ENCODE measurements at regions not wholly inside any gene's neighbourhood (a gene's known extent, or its start where the extent isn't known, plus 50 kb on each side); places are given as distances from the start of the nearest gene placed in this dataset.

GRCh38 chr12:68445824-68446223 lies 113.7 kb upstream of the MDM1 start:
- H3K27ac ChIP-seq: no peak overlapping the region
- H3K27me3 ChIP-seq: no peaks in the 10 kb centered on the region
- H3K36me3 ChIP-seq: peaks cover 0 to 19% (median 0%) of the 10 kb centered on the region in 11 experiments; a peak in 3 of 22 replicates
- H3K9ac ChIP-seq: no peak overlapping the region
- peak overlapping the region in 2 of 11 experiments; percentile 69 to 84; a peak in 2 of 22 replicates for H3K4me2 ChIP-seq
- no peak overlapping the region for H3K4me3 ChIP-seq
- peaks cover 26 to 56% (median 45%) of the 10 kb centered on the region in 11 experiments for H3K9me3 ChIP-seq (replicated peaks in 1 of 11)
- no peaks in the 10 kb centered on the region for H4K20me1 ChIP-seq
- H3K4me1 ChIP-seq: peaks cover 16 to 56% (median 32%) of the 10 kb centered on the region in 10 experiments
- no peak for TF ChIP-seq Cebpa-rat (IDR thresholded peaks at IDR 0.05)

- no peaks in the 10 kb centered on the region for H4K20me1 ChIP-seq
- H3K9ac ChIP-seq: no peak overlapping the region
- no peak overlapping the region for H3K27ac ChIP-seq
- peak overlapping the region in 7 of 11 experiments; percentile 10 to 84 (median 54); a peak in 11 of 22 replicates for H3K4me2 ChIP-seq
- peaks cover 0 to 19% (median 0%) of the 10 kb centered on the region in 11 experiments; a peak in 3 of 22 replicates for H3K36me3 ChIP-seq
- no peaks in the 10 kb centered on the region for H3K27me3 ChIP-seq
- TF ChIP-seq Cebpa-rat (IDR thresholded peaks at IDR 0.05): no peak
- no peak overlapping the region for H3K4me3 ChIP-seq
- H3K9me3 ChIP-seq (replicated peaks in 1 of 11): peaks cover 26 to 56% (median 45%) of the 10 kb centered on the region in 11 experiments
- H3K4me1 ChIP-seq: peaks cover 18 to 56% (median 32%) of the 10 kb centered on the region in 10 experiments
Measured at GRCh38 chr12:68446384-68446783, 114.2 kb upstream of the MDM1 start.

GRCh38 chr12:68446901-68447796 lies 115.0 kb upstream of the MDM1 start:
- Histone ChIP-seq H3K4me1 (peaks cover 26 to 61% (median 38%) of the 10 kb centered on the region in 10 experiments), H3K9me3 (replicated peaks in 1 of 11) (peaks cover 26 to 56% (median 45%) of the 10 kb centered on the region in 11 experiments), H3K4me2 (peak overlapping the region; percentile 12 to 84 (median 37); a peak in 18 of 22 replicates), H3K36me3 (peaks cover 0 to 19% (median 0%) of the 10 kb centered on the region in 11 experiments; a peak in 3 of 22 replicates), H3K27me3 (no peaks in the 10 kb centered on the region), H4K20me1 (no peaks in the 10 kb centered on the region), H3K4me3 (no peak overlapping the region), H3K9ac (no peak overlapping the region), H3K27ac (no peak overlapping the region; a peak in 1 of 22 replicates)
- TF ChIP-seq Cebpa-rat (IDR thresholded peaks at IDR 0.05): no peak

- Histone ChIP-seq H3K9me3 (replicated peaks in 1 of 11) (peaks cover 22 to 51% (median 40%) of the 10 kb centered on the region in 11 experiments), H3K27me3 (no peaks in the 10 kb centered on the region), H3K4me3 (no peak overlapping the region), H3K36me3 (peaks cover 0 to 19% (median 0%) of the 10 kb centered on the region in 11 experiments; a peak in 3 of 22 replicates), H3K27ac (no peak overlapping the region), H3K9ac (no peak overlapping the region), H3K4me2 (peak overlapping the region in 8 of 11 experiments; percentile 15 to 84 (median 53); a peak in 13 of 22 replicates), H3K4me1 (peaks cover 31 to 67% (median 45%) of the 10 kb centered on the region in 10 experiments), H4K20me1 (no peaks in the 10 kb centered on the region)
- TF ChIP-seq Cebpa-rat (IDR thresholded peaks at IDR 0.05): no peak
Measured at GRCh38 chr12:68447797-68448260, 115.7 kb upstream of the MDM1 start.

- H3K27ac ChIP-seq: 0 out of 22 replicates have a peak overlapping the region, but pooled peaks of 1 of the 11 experiments have one; percentile 17
- peak overlapping the region in 2 of 10 experiments; percentile 27 to 32; a peak in 3 of 20 replicates for H3K4me3 ChIP-seq
- H3K9ac ChIP-seq: 0 out of 22 replicates have a peak overlapping the region, but pooled peaks of 1 of the 11 experiments have one; percentile 25
- peaks cover 0 to 6% (median 0%) of the 10 kb centered on the region in 11 experiments; a peak in 3 of 22 replicates for H3K36me3 ChIP-seq
- H3K4me2 ChIP-seq: peak overlapping the region in 2 of 11 experiments; percentile 69 to 84; a peak in 4 of 22 replicates
- no peak for TF ChIP-seq Cebpa-rat (IDR thresholded peaks at IDR 0.05)
- H4K20me1 ChIP-seq: no peaks in the 10 kb centered on the region
- H3K27me3 ChIP-seq: no peaks in the 10 kb centered on the region
- peaks cover 44 to 81% (median 58%) of the 10 kb centered on the region in 10 experiments for H3K4me1 ChIP-seq
- peaks cover 8 to 38% (median 26%) of the 10 kb centered on the region in 11 experiments for H3K9me3 ChIP-seq (replicated peaks in 1 of 11)
Measured at GRCh38 chr12:68449196-68449595, 117.0 kb upstream of the MDM1 start.

- Histone ChIP-seq H3K4me2 (peak overlapping the region; percentile 72 to 95 (median 86)), H3K9ac (peak overlapping the region; percentile 4 to 78 (median 51); a peak in 17 of 22 replicates)
Measured at GRCh38 chr12:68450947-68451260, 118.7 kb upstream of the MDM1 start.

GRCh38 chr12:68451261-68452077 lies 119.3 kb upstream of the MDM1 start:
- H3K36me3 ChIP-seq: no peaks in the 10 kb centered on the region
- H4K20me1 ChIP-seq: no peaks in the 10 kb centered on the region
- H3K4me3 ChIP-seq: peak overlapping the region in 9 of 10 experiments; percentile 2 to 57 (median 38); a peak in 13 of 20 replicates
- peak overlapping the region; percentile 72 to 95 (median 86) for H3K4me2 ChIP-seq
- no peaks in the 10 kb centered on the region for H3K27me3 ChIP-seq
- peaks cover 0 to 23% (median 18%) of the 10 kb centered on the region in 11 experiments; a peak in 18 of 22 replicates for H3K9me3 ChIP-seq (replicated peaks in 1 of 11)
- H3K27ac ChIP-seq: peak overlapping the region; percentile 37 to 78 (median 57)
- peak overlapping the region; percentile 4 to 78 (median 51); a peak in 17 of 22 replicates for H3K9ac ChIP-seq
- peaks cover 67 to 94% (median 77%) of the 10 kb centered on the region in 10 experiments for H3K4me1 ChIP-seq
- TF ChIP-seq Cebpa-rat (IDR thresholded peaks at IDR 0.05): no peak

More at GRCh38 chr12:68450947-68451260, 118.7 kb upstream of the MDM1 start:
- Histone ChIP-seq H3K9me3 (replicated peaks in 1 of 11) (peaks cover 0 to 23% (median 18%) of the 10 kb centered on the region in 11 experiments; a peak in 18 of 22 replicates), H4K20me1 (no peaks in the 10 kb centered on the region), H3K27me3 (no peaks in the 10 kb centered on the region), H3K27ac (peak overlapping the region; percentile 37 to 78 (median 57)), H3K4me1 (peaks cover 61 to 94% (median 76%) of the 10 kb centered on the region in 10 experiments), H3K4me3 (peak overlapping the region in 9 of 10 experiments; percentile 2 to 57 (median 38); a peak in 13 of 20 replicates), H3K36me3 (no peaks in the 10 kb centered on the region)
- no peak for TF ChIP-seq Cebpa-rat (IDR thresholded peaks at IDR 0.05)
